ENCODE measurements at regions not wholly inside any gene's neighbourhood (a gene's known extent, or its start where the extent isn't known, plus 50 kb on each side); places are given as distances from the start of the nearest gene placed in this dataset.
A peak's percentile ranks its signal among the peaks of the same experiment; 100 is the strongest.

- Histone ChIP-seq H3K4me3 (no peak overlapping the region), H3K36me3 (no peaks in the 10 kb centered on the region), H3K27me3 (no peaks in the 10 kb centered on the region), H3K27ac (no peak overlapping the region), H3K4me1 (no peaks in the 10 kb centered on the region), H3K9me3 (no peaks in the 10 kb centered on the region)
- TF ChIP-seq EP300 (IDR thresholded peaks at IDR 0.05) (no peak), POLR2A (IDR thresholded peaks at IDR 0.05) (no peak), POLR2AphosphoS5 (IDR thresholded peaks at IDR 0.05) (no peak), CTCF (IDR thresholded peaks at IDR 0.05) (no peak)
- ATAC-seq (ENCODE audit: low FRiP score in 2 of 2) (no peak), DNase-seq (no peak)
- 50 to 77% methylated on average over 1 of the region's 1 CpG for WGBS, 2 donors
These were observed 535.9 kb downstream of the DNAH5 start for GRCh38 chr5:13408616-13409015.

GRCh38 chr5:13403351-13403750, 541.1 kb downstream of the DNAH5 start:
- no peaks in the 10 kb centered on the region for H3K36me3 ChIP-seq
- DNase-seq (no peak), ATAC-seq (ENCODE audit: low FRiP score in 2 of 2) (no peak)

GRCh38 chr5:13385066-13385465, 559.4 kb downstream of the DNAH5 start:
- TF ChIP-seq CTCF (IDR thresholded peaks at IDR 0.05) (no peak), EP300 (IDR thresholded peaks at IDR 0.05) (no peak), POLR2A (IDR thresholded peaks at IDR 0.05) (no peak)
- H3K27me3 ChIP-seq: no peaks in the 10 kb centered on the region
- ATAC-seq (ENCODE audit: low FRiP score in 2 of 2) (no peak), DNase-seq (no peak)
- no peak overlapping the region for H3K4me3 ChIP-seq
- 73 to 84% methylated on average over 5 of the region's 5 CpGs for WGBS, 2 donors
- no peak overlapping the region for H3K27ac ChIP-seq
- H3K4me1 ChIP-seq: no peaks in the 10 kb centered on the region
- no peaks in the 10 kb centered on the region for H3K36me3 ChIP-seq
- H3K9me3 ChIP-seq: no peaks in the 10 kb centered on the region

More at GRCh38 chr5:13403351-13403750, 541.1 kb downstream of the DNAH5 start:
- no peak overlapping the region for H3K4me3 ChIP-seq
- no peaks in the 10 kb centered on the region for H3K4me1 ChIP-seq
- no peaks in the 10 kb centered on the region for H3K27me3 ChIP-seq
- TF ChIP-seq POLR2AphosphoS5 (IDR thresholded peaks at IDR 0.05) (no peak), CTCF (IDR thresholded peaks at IDR 0.05) (no peak), POLR2A (IDR thresholded peaks at IDR 0.05) (no peak), EP300 (IDR thresholded peaks at IDR 0.05) (no peak)
- no peaks in the 10 kb centered on the region for H3K9me3 ChIP-seq
- no peak overlapping the region for H3K27ac ChIP-seq

GRCh38 chr5:13382232-13382631, 562.3 kb downstream of the DNAH5 start:
- 60 to 73% methylated on average over 3 of the region's 3 CpGs for WGBS, 2 donors
- TF ChIP-seq EP300 (IDR thresholded peaks at IDR 0.05) (no peak), POLR2AphosphoS5 (IDR thresholded peaks at IDR 0.05) (no peak)
- Histone ChIP-seq H3K27me3 (no peaks in the 10 kb centered on the region), H3K4me3 (no peak overlapping the region), H3K36me3 (no peaks in the 10 kb centered on the region), H3K9me3 (no peaks in the 10 kb centered on the region), H3K4me1 (no peaks in the 10 kb centered on the region), H3K27ac (no peak overlapping the region)
- ATAC-seq (ENCODE audit: low FRiP score in 2 of 2): peak in 1 of 2 donors; percentile 11
- no peak for DNase-seq

GRCh38 chr5:13378091-13378490, 566.4 kb downstream of the DNAH5 start:
- Histone ChIP-seq H3K36me3 (no peaks in the 10 kb centered on the region), H3K27me3 (no peaks in the 10 kb centered on the region), H3K4me3 (no peak overlapping the region), H3K4me1 (no peaks in the 10 kb centered on the region), H3K9me3 (no peaks in the 10 kb centered on the region), H3K27ac (no peak overlapping the region)
- DNase-seq (no peak), ATAC-seq (ENCODE audit: low FRiP score in 2 of 2) (no peak)
- TF ChIP-seq EP300 (IDR thresholded peaks at IDR 0.05) (no peak), CTCF (IDR thresholded peaks at IDR 0.05) (no peak), POLR2A (IDR thresholded peaks at IDR 0.05) (no peak), POLR2AphosphoS5 (IDR thresholded peaks at IDR 0.05) (no peak)
- 83 to 89% methylated on average over 4 of the region's 4 CpGs for WGBS, 2 donors

Measured in upper lobe of left lung (tissue), 6 donors.